K562 (cell line): ENCODE measurements at regions not wholly inside any gene's neighbourhood (a gene's known extent, or its start where the extent isn't known, plus 50 kb on each side); places are given as distances from the start of the nearest gene placed in this dataset.

ENCODE experiments used
- ATAC-seq: fragments of 200-7000 bp; cut with Tn5 transposase; 3 replicates; pipeline ENCODE4 v1.9.1; 2020; ENCODE audit warnings: moderate library complexity
- BruUV-seq: library from RNA; stranded (reverse); fragments of 400-500 nt; replicated peaks from 2 replicates; lab custom pipeline; 2021; lab: Mats Ljungman, UMichigan
- CTCF ChIA-PET: fragments of 300-600 bp; formaldehyde crosslinking; extraction: SDS; loops from one replicate; lab custom pipeline; 2021; ENCODE audit warnings: low intra/inter-chr PET ratio; lab: Yijun Ruan, JAX
- POLR2A ChIA-PET: fragments of 300-600, 350-650 bp; sonication (Branson Sonifier 250); formaldehyde crosslinking; extraction: SDS; loops from one replicate; lab custom pipeline; 2021; ENCODE audit warnings: antibody characterized with exemption, inconsistent platforms; lab: Yijun Ruan, JAX
- DNase-seq, 4 experiments: peaks; one replicate each; pipeline versions ENCODE4 v3.0.0 to v3.0.0-alpha.2; 2011 to 2018; ENCODE audit warnings: low spot score in 3 of 4, mixed read lengths in 3 of 4; ENCODE audit errors: extremely low read depth in 1 of 4
- FAIRE-seq: peaks from 2 replicates; lab custom pipeline; 2011; peaks lifted over from hg19 to GRCh38; lab: Jason Lieb, UNC
- H2AFZ ChIP-seq: 2 replicates; pipeline ENCODE4 v1.6.0; 2011; ENCODE audit warnings: low read depth, low read length, control low read depth, inconsistent platforms
- H3K27ac ChIP-seq: fragments of 200-600 bp; 3 replicates; pipeline ENCODE4 v1.8.0; 2011; ENCODE audit warnings: low read depth, mild to moderate bottlenecking, control low read depth, inconsistent platforms, low read length, moderate library complexity, mixed read lengths; ENCODE audit errors: extremely low read depth
- H3K27me3 ChIP-seq, 2 experiments: fragments of 300-600 bp in 1 of 2; 2 replicates in 1 of 2; 3 replicates in 1 of 2; pipeline versions ENCODE4 v1.6.0 to v1.8.0; 2011; ENCODE audit warnings: inconsistent platforms in 2 of 2, low read length in 2 of 2, mild to moderate bottlenecking in 1 of 2, mixed read lengths in 1 of 2, moderate library complexity in 1 of 2; ENCODE audit not compliant: control insufficient read depth in 2 of 2, insufficient read depth in 2 of 2
- H3K36me3 ChIP-seq: fragments of 300-600 bp; 3 replicates; pipeline ENCODE4 v1.8.0; 2011; ENCODE audit warnings: mild to moderate bottlenecking, low read length, inconsistent platforms; ENCODE audit not compliant: control insufficient read depth, insufficient read depth
- H3K4me1 ChIP-seq, 2 experiments: fragments of 200-600 bp in 1 of 2; replicated peaks in 1 of 2; 2 replicates in 1 of 2; 3 replicates in 1 of 2; pipeline versions ENCODE4 v1.5.1 to v1.8.0; 2011; ENCODE audit warnings: inconsistent platforms in 2 of 2, low read length in 2 of 2, mild to moderate bottlenecking in 1 of 2, mixed read lengths in 1 of 2, moderate library complexity in 1 of 2; ENCODE audit not compliant: control insufficient read depth in 2 of 2, insufficient read depth in 2 of 2
- H3K4me2 ChIP-seq: 2 replicates; pipeline ENCODE4 v1.6.1; 2011; ENCODE audit warnings: low read length, control low read depth, inconsistent platforms, mixed read lengths; ENCODE audit not compliant: insufficient read depth
- H3K4me3 ChIP-seq: fragments of 200-600 bp; sonication (generic), shearing (Covaris generic); 2 replicates; pipeline ENCODE4 v1.5.1; 2016; ENCODE audit warnings: control low read depth, inconsistent platforms
- H3K79me2 ChIP-seq: fragments of 200-600 bp; 3 replicates; pipeline ENCODE4 v1.8.0; 2011; ENCODE audit warnings: low read length, inconsistent platforms; ENCODE audit not compliant: control insufficient read depth, insufficient read depth
- H3K9ac ChIP-seq, 2 experiments: 2 replicates each; pipeline versions ENCODE4 v1.6.0 to v1.6.1; 2011; ENCODE audit warnings: low read depth in 2 of 2, low read length in 2 of 2, control low read depth in 1 of 2, inconsistent platforms in 1 of 2, mild to moderate bottlenecking in 1 of 2, mixed read lengths in 1 of 2; ENCODE audit not compliant: insufficient read depth in 1 of 2
- H3K9me1 ChIP-seq: one replicate; pipeline ENCODE4 v1.6.0; 2011; ENCODE audit warnings: inconsistent platforms, mild to moderate bottlenecking, low read length, moderate library complexity; ENCODE audit not compliant: control insufficient read depth, insufficient read depth
- H3K9me3 ChIP-seq: replicated peaks from 2 replicates; pipeline ENCODE4 v1.5.1; 2011; ENCODE audit warnings: low read depth, low read length, inconsistent platforms; ENCODE audit not compliant: control insufficient read depth, insufficient read depth
- H4K20me1 ChIP-seq: replicated peaks from 2 replicates; pipeline ENCODE4 v1.6.1; 2011; ENCODE audit warnings: low read length, inconsistent platforms, mixed read lengths; ENCODE audit not compliant: control insufficient read depth, insufficient read depth
- RAD51 ChIP-seq: fragments of 450-650 bp; IDR thresholded peaks from 2 replicates; pipeline ENCODE4 v1.7.1; 2016; ENCODE audit warnings: low read depth, mild to moderate bottlenecking, borderline replicate concordance
- WGBS: fragments of 100-300 bp; shearing (Covaris generic); methylation state at CpG from one replicate; pipeline ENCODE4 v1.1.6; 2016; ENCODE audit warnings: low coverage, mixed read lengths; ENCODE audit not compliant: insufficient coverage; ENCODE audit errors: missing lambda C conversion rate; 5-methylcytosine and 5-hydroxymethylcytosine counted together
- in situ Hi-C: fragments of 300-500 bp; cut with MboI; formaldehyde crosslinking; loops from 4 replicates; pipeline ENCODE4 v1.15.0; 2018; ENCODE audit warnings: inconsistent platforms, mixed read lengths
- intact Hi-C: fragments of 100-400 bp; cut with micrococcal nuclease; formaldehyde crosslinking; loops from 2 replicates; pipeline ENCODE4 v1.14.2; 2022
- TF ChIP-seq, protein P1 (sequence below): fragments of 450-650 bp; formaldehyde crosslinking; IDR thresholded peaks from 2 replicates; pipeline ENCODE4 v1.4.0; 2020; ENCODE audit warnings: mild to moderate bottlenecking, mixed read lengths

DNA sequence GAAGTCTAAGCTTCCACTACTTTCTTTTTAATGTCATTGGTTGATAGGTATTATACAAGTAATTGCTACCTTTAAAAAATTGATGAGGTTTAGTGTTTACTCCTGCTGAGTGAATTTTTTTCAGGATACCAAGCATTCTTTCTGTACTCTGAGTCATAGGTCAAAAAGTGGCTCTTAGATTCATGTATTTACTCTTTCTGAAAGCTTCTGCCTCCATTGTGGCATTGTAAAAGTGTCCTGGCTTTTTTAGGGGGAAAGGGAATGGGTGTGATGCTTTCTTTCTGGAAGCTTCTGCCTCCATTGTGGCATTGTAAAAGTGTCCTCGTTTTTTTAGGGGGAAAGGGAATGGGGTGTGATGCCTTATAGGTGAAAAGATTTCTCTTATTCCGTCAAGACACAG, 286.5 kb downstream of the LPIN1 start:
- in situ Hi-C loops (no loop called here), intact Hi-C loops (no loop called here)
- TF ChIP-seq RAD51, result no peak
- H3K27ac ChIP-seq, result no peak overlapping the region
- no peak for ATAC-seq
- DNase-seq, result no peak
- no TSS peak for BruUV-seq
- no peaks in the 10 kb centered on the region for H3K36me3 ChIP-seq
- no peak overlapping the region for H3K9ac ChIP-seq
- FAIRE-seq, result no peak
- WGBS, result 28% methylated on average over 2 of the region's 2 CpGs
- CTCF ChIA-PET, result no interaction called here
- H3K9me3 ChIP-seq, result no peaks in the 10 kb centered on the region
- H3K9me1 ChIP-seq, result no peaks in the 10 kb centered on the region
- H4K20me1 ChIP-seq, result no peaks in the 10 kb centered on the region
- H3K4me1 ChIP-seq, result peaks cover 0 to 8% of the 10 kb centered on the region in 2 experiments; a peak in 1 of 5 replicates
- POLR2A ChIA-PET, result no interaction called here
- H3K27me3 ChIP-seq, result no peaks in the 10 kb centered on the region
- no peaks in the 10 kb centered on the region for H3K79me2 ChIP-seq
- no peak overlapping the region for H2AFZ ChIP-seq
- no peak overlapping the region for H3K4me3 ChIP-seq
- no peak overlapping the region for H3K4me2 ChIP-seq

DNA sequence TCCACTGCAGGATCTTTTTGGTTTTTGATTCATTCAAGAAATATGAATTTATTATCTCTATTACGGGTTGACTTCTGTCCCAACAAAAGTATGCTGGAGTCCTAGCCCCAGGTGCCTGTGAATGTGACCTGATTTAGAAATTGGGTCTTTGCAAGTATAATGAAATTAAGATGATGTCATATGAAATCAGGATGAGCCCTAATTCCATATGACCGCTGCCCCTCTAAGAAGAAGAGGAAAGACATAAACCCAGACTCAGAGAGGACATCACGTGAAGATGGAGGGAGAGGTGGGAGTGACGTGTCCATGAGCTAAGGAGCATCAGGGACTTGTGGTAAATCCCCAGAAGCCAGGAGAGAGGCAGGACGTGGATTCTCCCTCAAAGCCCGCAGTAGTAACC, 287.1 kb downstream of the LPIN1 start:
- Histone ChIP-seq H4K20me1 (no peaks in the 10 kb centered on the region), H2AFZ (no peak overlapping the region), H3K27ac (no peak overlapping the region), H3K4me1 (peaks cover 0 to 8% of the 10 kb centered on the region in 2 experiments; a peak in 1 of 5 replicates), H3K79me2 (no peaks in the 10 kb centered on the region), H3K9me3 (no peaks in the 10 kb centered on the region), H3K9me1 (no peaks in the 10 kb centered on the region), H3K27me3 (no peaks in the 10 kb centered on the region), H3K4me3 (no peak overlapping the region), H3K36me3 (no peaks in the 10 kb centered on the region), H3K4me2 (no peak overlapping the region), H3K9ac (no peak overlapping the region)
- intact Hi-C loops (no loop called here), in situ Hi-C loops (no loop called here)
- DNase-seq (no peak), FAIRE-seq (no peak), ATAC-seq (no peak)
- CTCF ChIA-PET, result no interaction called here
- TF ChIP-seq, protein P1, sequence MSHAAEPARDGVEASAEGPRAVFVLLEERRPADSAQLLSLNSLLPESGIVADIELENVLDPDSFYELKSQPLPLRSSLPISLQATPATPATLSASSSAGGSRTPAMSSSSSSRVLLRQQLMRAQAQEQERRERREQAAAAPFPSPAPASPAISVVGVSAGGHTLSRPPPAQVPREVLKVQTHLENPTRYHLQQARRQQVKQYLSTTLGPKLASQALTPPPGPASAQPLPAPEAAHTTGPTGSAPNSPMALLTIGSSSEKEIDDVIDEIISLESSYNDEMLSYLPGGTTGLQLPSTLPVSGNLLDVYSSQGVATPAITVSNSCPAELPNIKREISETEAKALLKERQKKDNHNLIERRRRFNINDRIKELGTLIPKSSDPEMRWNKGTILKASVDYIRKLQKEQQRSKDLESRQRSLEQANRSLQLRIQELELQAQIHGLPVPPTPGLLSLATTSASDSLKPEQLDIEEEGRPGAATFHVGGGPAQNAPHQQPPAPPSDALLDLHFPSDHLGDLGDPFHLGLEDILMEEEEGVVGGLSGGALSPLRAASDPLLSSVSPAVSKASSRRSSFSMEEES, result no peak
- BruUV-seq, result no TSS peak
- WGBS, result 51% methylated on average over 6 of the region's 6 CpGs
- POLR2A ChIA-PET, result no interaction called here
